RCC 7860 (cell line): ENCODE measurements at regions not wholly inside any gene's neighbourhood (a gene's known extent, or its start where the extent isn't known, plus 50 kb on each side); places are given as distances from the start of the nearest gene placed in this dataset.

Experiments used
- DNase-seq: peaks from one replicate; pipeline ENCODE4 v3.0.0-alpha.2; 2015; ENCODE audit warnings: low spot score
- FAIRE-seq: peaks from 2 replicates; lab custom pipeline; 2012; peaks lifted over from hg19 to GRCh38; lab: Jason Lieb, UNC

- FAIRE-seq: no peak
- no peak for DNase-seq
Observed at GRCh38 chr1:87265786-87266185, 62.9 kb upstream of the LMO4 start.

- DNase-seq (no peak), FAIRE-seq (no peak)
Observed at GRCh38 chr1:87268111-87268510, 60.6 kb upstream of the LMO4 start.

GRCh38 chr1:87269921-87270320 is 58.8 kb upstream of the LMO4 start:
- FAIRE-seq: no peak
- DNase-seq: no peak

GRCh38 chr1:87273291-87273690 is 55.4 kb upstream of the LMO4 start:
- FAIRE-seq: no peak

GRCh38 chr1:87274851-87275250 is 53.8 kb upstream of the LMO4 start:
- no peak for FAIRE-seq
- no peak for DNase-seq

More at GRCh38 chr1:87273291-87273690, 55.4 kb upstream of the LMO4 start:
- DNase-seq: no peak

- DNase-seq: no peak
- FAIRE-seq: no peak
Observed at GRCh38 chr1:87278825-87279535, 49.7 kb upstream of the LMO4 start.
